ENCODE measurements at regions not wholly inside any gene's neighbourhood (a gene's known extent, or its start where the extent isn't known, plus 50 kb on each side); places are given as distances from the start of the nearest gene placed in this dataset.

- no peaks in the 10 kb centered on the region for H4K20me1 ChIP-seq (ENCODE audit: insufficient read depth, low read length)
- CTCF ChIA-PET (ENCODE audit: low intra/inter-chr PET ratio, low total read pairs): no interaction called here
- no peak overlapping the region for H2AFZ ChIP-seq (ENCODE audit: low read length)
- no peak overlapping the region for H3K9ac ChIP-seq (ENCODE audit: insufficient read depth, low read depth, low read length)
- no peaks in the 10 kb centered on the region for H3K79me2 ChIP-seq (ENCODE audit: insufficient read depth, low read length)
- H3K27ac ChIP-seq (ENCODE audit: extremely low read length, insufficient read depth, low read length): no peak overlapping the region
- DNase-seq (ENCODE audit: low spot score) (no peak), FAIRE-seq (no peak), ATAC-seq (no peak)
- no peaks in the 10 kb centered on the region for H3K4me1 ChIP-seq (ENCODE audit: insufficient read depth, low read length)
- no peak overlapping the region for H3K4me3 ChIP-seq (replicated peaks in 1 of 3; ENCODE audit: insufficient read depth in 1 of 3, low read depth in 2 of 3, low read length in 3 of 3)
- POLR2A ChIA-PET: no interaction called here
- in situ Hi-C loops (cut with HindIII; ENCODE audit: extremely low pct_ligation_motif_present, low pct_unique_long_range_greater_than_20kb): no loop called here
- no peaks in the 10 kb centered on the region for H3K36me3 ChIP-seq (replicated peaks in 1 of 2; ENCODE audit: control insufficient read depth in 1 of 2, insufficient read depth in 2 of 2, low read length in 2 of 2)
- BruUV-seq (replicated peaks): no TSS peak
- H3K27me3 ChIP-seq (ENCODE audit: control insufficient read depth in 1 of 2, insufficient read depth in 2 of 2, low read length in 2 of 2): no peaks in the 10 kb centered on the region
- under 1% methylated on average over 8 of the region's 8 CpGs for WGBS (ENCODE audit: low lambda C conversion rate)
- H3K4me2 ChIP-seq (ENCODE audit: low read depth, low read length): no peak overlapping the region
- peaks cover 34% of the 10 kb centered on the region; the same call in 1 of the 2 replicates for H3K9me3 ChIP-seq (ENCODE audit: low read length)
- intact Hi-C loops (cut with micrococcal nuclease; ENCODE audit: unreplicated experiment): no loop called here
- TF ChIP-seq FOSL2 (CRISPR knock-in tag; IDR thresholded peaks at IDR 0.05) (no peak), ZBTB2 (CRISPR knock-in tag; IDR thresholded peaks at IDR 0.05; ENCODE audit: low read depth) (no peak), PRDM4 (CRISPR knock-in tag; IDR thresholded peaks at IDR 0.05; ENCODE audit: borderline replicate concordance) (no peak), ZNF850 (CRISPR knock-in tag; conservative IDR thresholded peaks at IDR 0.05) (no peak), SALL2 (CRISPR knock-in tag; IDR thresholded peaks at IDR 0.05) (no peak), XRCC5 (optimal IDR thresholded peaks at IDR 0.05; ENCODE audit: low read length) (no peak), GLI4 (CRISPR knock-in tag; IDR thresholded peaks at IDR 0.05; ENCODE audit: borderline replicate concordance) (no peak), FOXM1 (CRISPR knock-in tag; IDR thresholded peaks at IDR 0.05) (no peak), HMG20A (CRISPR knock-in tag; IDR thresholded peaks at IDR 0.05; ENCODE audit: borderline replicate concordance) (no peak), CBFB (CRISPR knock-in tag; IDR thresholded peaks at IDR 0.05) (no peak), ZNF543 (CRISPR knock-in tag; IDR thresholded peaks at IDR 0.05) (no peak), SKI (IDR thresholded peaks at IDR 0.05; ENCODE audit: partially characterized antibody) (no peak), CTCF (CRISPR knock-in tag; IDR thresholded peaks at IDR 0.05) (no peak), IKZF5 (CRISPR knock-in tag; IDR thresholded peaks at IDR 0.05) (no peak), SMARCE1 (IDR thresholded peaks at IDR 0.05; ENCODE audit: borderline replicate concordance) (no peak)
These were observed 394.3 kb upstream of the ADGRL2 start for GRCh38 chr1:81406292-81406999.

Data from HepG2 (cell line).